ENCODE measurements at regions not wholly inside any gene's neighbourhood (a gene's known extent, or its start where the extent isn't known, plus 50 kb on each side); places are given as distances from the start of the nearest gene placed in this dataset.

DNA sequence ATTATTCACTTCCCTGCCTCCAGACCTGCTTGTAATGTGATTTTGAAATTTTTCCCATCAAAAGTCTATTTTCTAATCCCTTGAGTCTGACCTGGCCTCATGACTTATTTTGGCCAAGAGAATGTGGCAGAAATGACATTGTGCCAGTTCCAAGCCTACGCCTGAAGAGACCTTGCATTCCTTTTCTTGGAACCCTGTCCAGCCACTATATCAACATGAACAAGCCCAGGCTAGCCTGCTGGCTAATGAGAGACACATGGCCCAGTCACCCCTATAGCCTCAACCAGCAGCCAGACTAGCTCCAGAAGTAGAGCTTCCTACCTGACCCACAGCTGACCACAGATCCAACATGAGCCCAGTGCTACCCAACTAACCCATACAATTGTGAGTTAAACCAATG lies 121.1 kb upstream of the ACP3 start:
- H3K27me3 Mint-ChIP-seq (ENCODE audit: low read depth) = peaks cover 4% of the 10 kb centered on the region
- TF ChIP-seq, protein P1, sequence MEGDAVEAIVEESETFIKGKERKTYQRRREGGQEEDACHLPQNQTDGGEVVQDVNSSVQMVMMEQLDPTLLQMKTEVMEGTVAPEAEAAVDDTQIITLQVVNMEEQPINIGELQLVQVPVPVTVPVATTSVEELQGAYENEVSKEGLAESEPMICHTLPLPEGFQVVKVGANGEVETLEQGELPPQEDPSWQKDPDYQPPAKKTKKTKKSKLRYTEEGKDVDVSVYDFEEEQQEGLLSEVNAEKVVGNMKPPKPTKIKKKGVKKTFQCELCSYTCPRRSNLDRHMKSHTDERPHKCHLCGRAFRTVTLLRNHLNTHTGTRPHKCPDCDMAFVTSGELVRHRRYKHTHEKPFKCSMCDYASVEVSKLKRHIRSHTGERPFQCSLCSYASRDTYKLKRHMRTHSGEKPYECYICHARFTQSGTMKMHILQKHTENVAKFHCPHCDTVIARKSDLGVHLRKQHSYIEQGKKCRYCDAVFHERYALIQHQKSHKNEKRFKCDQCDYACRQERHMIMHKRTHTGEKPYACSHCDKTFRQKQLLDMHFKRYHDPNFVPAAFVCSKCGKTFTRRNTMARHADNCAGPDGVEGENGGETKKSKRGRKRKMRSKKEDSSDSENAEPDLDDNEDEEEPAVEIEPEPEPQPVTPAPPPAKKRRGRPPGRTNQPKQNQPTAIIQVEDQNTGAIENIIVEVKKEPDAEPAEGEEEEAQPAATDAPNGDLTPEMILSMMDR (IDR thresholded peaks at IDR 0.05; ENCODE audit: unreplicated experiment in 3 of 3) = no peak
- no peaks in the 10 kb centered on the region for H3K36me3 Mint-ChIP-seq (ENCODE audit: low read depth)
- H3K4me1 Mint-ChIP-seq = no peaks in the 10 kb centered on the region
- H3K4me3 Mint-ChIP-seq = no peak overlapping the region
- no peak overlapping the region for H3K27ac Mint-ChIP-seq
- H3K9me3 Mint-ChIP-seq = no peaks in the 10 kb centered on the region

DNA sequence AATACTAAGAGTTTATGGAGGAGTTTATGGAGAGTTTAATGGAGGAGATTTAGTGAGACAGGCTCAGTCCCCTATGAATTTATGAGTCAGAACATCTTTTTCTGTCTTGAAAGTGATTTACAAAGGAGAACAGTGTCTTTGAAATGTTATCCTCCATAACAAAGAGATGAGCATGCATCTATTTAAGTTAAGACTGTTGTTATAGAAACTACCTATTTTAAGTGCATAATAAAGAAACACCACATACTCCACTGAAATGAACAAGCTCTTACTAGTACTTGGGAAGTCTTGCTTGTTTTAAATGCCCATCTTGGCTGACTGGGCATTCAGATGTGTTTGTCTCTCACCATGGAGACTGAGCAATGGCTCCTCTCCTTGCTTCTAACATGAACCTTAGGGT lies 118.7 kb upstream of the ACP3 start:
- no peaks in the 10 kb centered on the region for H3K36me3 Mint-ChIP-seq (ENCODE audit: low read depth)
- H3K27me3 Mint-ChIP-seq (ENCODE audit: low read depth) = no peaks in the 10 kb centered on the region
- TF ChIP-seq, protein P1 (IDR thresholded peaks at IDR 0.05; ENCODE audit: unreplicated experiment in 3 of 3) = no peak
- H3K9me3 Mint-ChIP-seq = no peaks in the 10 kb centered on the region
- H3K4me1 Mint-ChIP-seq = no peaks in the 10 kb centered on the region
- H3K27ac Mint-ChIP-seq = no peak overlapping the region
- H3K4me3 Mint-ChIP-seq = no peak overlapping the region

DNA sequence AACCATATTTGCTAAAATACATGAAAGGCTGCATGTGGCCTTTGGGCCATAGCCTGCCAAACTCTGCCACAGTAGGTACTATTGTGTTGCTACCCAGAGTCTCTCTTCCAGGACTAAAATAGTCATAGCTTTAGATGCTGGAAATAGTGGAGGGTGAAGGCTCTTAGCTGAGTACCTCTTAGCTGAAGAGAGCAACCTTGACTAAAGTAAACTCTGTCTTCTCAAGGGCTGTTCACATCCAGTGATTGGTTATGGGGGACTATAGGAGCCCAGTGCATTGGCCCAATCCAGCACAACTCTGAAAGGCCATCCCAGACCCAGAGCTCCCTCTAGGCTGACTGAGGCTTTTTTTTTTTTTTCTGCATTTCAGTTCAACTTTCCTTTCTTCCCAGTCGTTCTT lies 117.8 kb upstream of the ACP3 start:
- Mint-ChIP-seq H3K27ac (no peak overlapping the region), H3K4me1 (no peaks in the 10 kb centered on the region), H3K36me3 (ENCODE audit: low read depth) (no peaks in the 10 kb centered on the region), H3K27me3 (ENCODE audit: low read depth) (no peaks in the 10 kb centered on the region), H3K9me3 (no peaks in the 10 kb centered on the region), H3K4me3 (no peak overlapping the region)
- TF ChIP-seq, protein P1 (IDR thresholded peaks at IDR 0.05; ENCODE audit: unreplicated experiment in 3 of 3) = no peak

DNA sequence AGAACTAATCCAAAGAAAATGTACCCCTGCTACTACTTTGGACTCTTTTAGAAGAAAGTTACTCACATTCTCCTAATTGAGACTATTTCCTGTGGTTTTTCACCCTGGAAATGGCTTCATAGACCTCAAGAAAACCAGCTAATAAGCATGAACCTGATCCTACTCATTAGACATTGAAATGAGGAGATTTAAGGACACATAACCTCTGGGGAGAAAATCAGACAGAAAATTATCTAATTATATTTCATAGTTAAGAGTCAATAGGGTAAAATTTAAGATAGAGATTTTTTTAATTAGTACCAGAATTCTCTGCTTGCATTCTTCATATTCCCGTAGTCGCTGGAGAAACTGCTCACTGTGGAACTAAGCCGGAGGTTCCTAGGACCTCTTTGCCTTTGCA lies 114.6 kb upstream of the ACP3 start:
- no peaks in the 10 kb centered on the region for H3K27me3 Mint-ChIP-seq (ENCODE audit: low read depth)
- TF ChIP-seq, protein P1 (IDR thresholded peaks at IDR 0.05; ENCODE audit: unreplicated experiment in 3 of 3) = no peak
- H3K4me3 Mint-ChIP-seq = no peak overlapping the region
- H3K4me1 Mint-ChIP-seq = no peaks in the 10 kb centered on the region
- H3K27ac Mint-ChIP-seq = no peak overlapping the region
- no peaks in the 10 kb centered on the region for H3K9me3 Mint-ChIP-seq
- no peaks in the 10 kb centered on the region for H3K36me3 Mint-ChIP-seq (ENCODE audit: low read depth)

DNA sequence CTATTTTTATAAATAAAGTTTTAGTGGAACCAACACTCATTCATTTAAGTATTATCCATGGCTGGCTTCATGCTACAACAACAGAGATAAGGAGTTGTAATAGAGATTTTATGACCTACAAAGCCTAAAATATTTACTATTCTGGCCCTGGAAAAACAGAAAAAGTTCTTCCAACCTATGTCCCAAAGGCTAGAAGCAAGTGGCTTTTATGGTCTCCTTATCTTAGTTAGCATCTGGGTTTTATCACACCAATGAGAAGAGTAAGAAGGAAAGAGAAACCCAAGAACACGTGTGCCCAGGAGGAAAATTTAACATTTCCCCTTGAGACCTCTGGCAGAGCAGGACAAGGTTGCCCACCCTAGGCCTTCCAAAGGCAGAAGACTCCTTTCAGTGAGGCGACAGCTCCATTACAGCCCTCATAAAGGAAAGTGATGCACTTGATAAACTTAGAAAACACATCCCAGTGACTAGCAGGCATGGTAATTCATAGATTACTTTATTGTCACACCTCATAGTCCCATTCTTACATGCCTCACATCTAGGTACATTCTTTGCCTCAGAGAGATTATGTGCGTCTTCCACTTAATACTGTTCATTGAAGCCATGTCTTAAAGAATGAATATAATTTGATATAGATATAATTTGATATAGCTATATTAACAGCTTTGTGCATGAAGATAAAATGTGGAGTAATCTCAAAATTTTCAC lies 113.2 kb upstream of the ACP3 start:
- Mint-ChIP-seq H3K27me3 (ENCODE audit: low read depth) (no peaks in the 10 kb centered on the region), H3K4me3 (no peak overlapping the region), H3K4me1 (no peaks in the 10 kb centered on the region), H3K36me3 (ENCODE audit: low read depth) (no peaks in the 10 kb centered on the region), H3K9me3 (no peaks in the 10 kb centered on the region), H3K27ac (no peak overlapping the region)
- TF ChIP-seq, protein P1 (IDR thresholded peaks at IDR 0.05; ENCODE audit: unreplicated experiment in 3 of 3) = no peak

DNA sequence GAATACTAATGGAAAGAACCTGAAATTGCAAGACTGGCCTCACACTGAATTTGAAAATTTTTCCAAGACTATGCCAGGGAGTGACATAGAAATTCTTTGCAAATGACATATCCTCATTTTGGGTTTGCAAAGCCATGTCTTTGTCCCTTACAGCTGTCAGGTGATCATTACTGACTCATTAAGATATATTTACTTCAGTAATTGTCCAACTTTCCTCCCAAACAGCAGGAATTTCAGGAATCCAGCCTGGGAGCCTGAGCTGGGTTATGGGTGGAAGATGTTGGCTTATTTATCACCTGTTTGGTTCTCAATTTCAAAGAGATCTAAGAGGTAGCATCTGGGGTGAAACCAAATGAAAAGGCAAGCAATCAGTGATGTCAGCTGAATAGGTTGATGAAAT lies 111.6 kb upstream of the ACP3 start:
- no peaks in the 10 kb centered on the region for H3K9me3 Mint-ChIP-seq
- no peaks in the 10 kb centered on the region for H3K36me3 Mint-ChIP-seq (ENCODE audit: low read depth)
- no peak overlapping the region for H3K4me3 Mint-ChIP-seq
- H3K4me1 Mint-ChIP-seq = no peaks in the 10 kb centered on the region
- TF ChIP-seq, protein P1 (IDR thresholded peaks at IDR 0.05; ENCODE audit: unreplicated experiment in 3 of 3) = no peak
- no peaks in the 10 kb centered on the region for H3K27me3 Mint-ChIP-seq (ENCODE audit: low read depth)
- H3K27ac Mint-ChIP-seq = no peak overlapping the region
